Endothelial cell of umbilical vein (primary cell): ENCODE measurements at regions not wholly inside any gene's neighbourhood (a gene's known extent, or its start where the extent isn't known, plus 50 kb on each side); places are given as distances from the start of the nearest gene placed in this dataset.

Experiments used
- BruUV-seq: library from RNA; stranded (reverse); fragments of 400-500 nt; replicated peaks from 2 replicates; lab custom pipeline; 2021; lab: Mats Ljungman, UMichigan
- CTCF ChIA-PET: fragments of 300-600, 350-600 bp; sonication (Branson Sonifier 250); formaldehyde crosslinking; loops from one replicate; lab custom pipeline; 2021; ENCODE audit warnings: antibody characterized with exemption, inconsistent platforms; lab: Charles Lee
- POLR2A ChIA-PET: fragments of 300-600, 350-600 bp; sonication (Branson Sonifier 250); formaldehyde crosslinking; loops from one replicate; lab custom pipeline; 2021; ENCODE audit warnings: antibody characterized with exemption, inconsistent platforms; lab: Charles Lee
- DNase-seq: peaks from one replicate; pipeline ENCODE4 v3.0.0-alpha.2; 2011; ENCODE audit warnings: low read depth, low spot score
- FAIRE-seq: peaks from 2 replicates; lab custom pipeline; 2011; peaks lifted over from hg19 to GRCh38; lab: Jason Lieb, UNC
- H2AFZ ChIP-seq: 2 replicates; pipeline ENCODE4 v1.6.0; 2012; ENCODE audit warnings: low read depth, low read length, control low read depth, inconsistent platforms
- H3K27ac ChIP-seq: 2 replicates; pipeline ENCODE4 v1.5.1; 2011; ENCODE audit warnings: low read depth, mild to moderate bottlenecking, control low read depth, low read length, moderate library complexity; ENCODE audit not compliant: insufficient read depth
- H3K27me3 ChIP-seq, 2 experiments: 2 replicates each; pipeline versions ENCODE4 v1.6.0 to v1.6.1; 2011; ENCODE audit warnings: low read length in 2 of 2, mixed read lengths in 1 of 2; ENCODE audit not compliant: control insufficient read depth in 2 of 2, insufficient read depth in 2 of 2
- H3K36me3 ChIP-seq, 2 experiments: 2 replicates in 1 of 2; 3 replicates in 1 of 2; pipeline ENCODE4 v1.5.1; 2011; ENCODE audit warnings: low read length in 2 of 2, mild to moderate bottlenecking in 1 of 2, moderate library complexity in 1 of 2; ENCODE audit not compliant: control insufficient read depth in 2 of 2, insufficient read depth in 2 of 2; ENCODE audit errors: extremely low read depth in 1 of 2
- H3K4me1 ChIP-seq: 3 replicates; pipeline ENCODE4 v1.5.1; 2011; ENCODE audit warnings: mild to moderate bottlenecking, low read length; ENCODE audit not compliant: control insufficient read depth, insufficient read depth; ENCODE audit errors: extremely low read depth
- H3K4me2 ChIP-seq: 2 replicates; pipeline ENCODE4 v1.6.1; 2011; ENCODE audit warnings: low read length, control low read depth, mixed read lengths; ENCODE audit not compliant: insufficient read depth
- H3K4me3 ChIP-seq, 3 experiments: fragments of 200-600 bp in 1 of 3; sonication (generic), shearing (Covaris generic) in 1 of 3; replicated peaks in 1 of 3; 2 replicates each; pipeline ENCODE4 v1.5.1; 2011 to 2016; ENCODE audit warnings: control low read depth in 3 of 3, low read length in 3 of 3, mild to moderate bottlenecking in 2 of 3, inconsistent platforms in 1 of 3, low read depth in 1 of 3, moderate library complexity in 1 of 3; ENCODE audit not compliant: insufficient read depth in 1 of 3
- H3K79me2 ChIP-seq: 2 replicates; pipeline ENCODE4 v1.6.0; 2012; ENCODE audit warnings: low read length, inconsistent platforms; ENCODE audit not compliant: control insufficient read depth, insufficient read depth
- H3K9ac ChIP-seq: replicated peaks from 2 replicates; pipeline ENCODE3; 2011; ENCODE audit warnings: low read length, control low read depth; ENCODE audit not compliant: insufficient read depth; ENCODE audit errors: extremely low read depth
- H3K9me1 ChIP-seq: replicated peaks from 3 replicates; pipeline ENCODE4 v1.6.0; 2011; ENCODE audit warnings: mild to moderate bottlenecking, low read length; ENCODE audit not compliant: control insufficient read depth, insufficient read depth; ENCODE audit errors: extremely low read depth
- H3K9me3 ChIP-seq: replicated peaks from 2 replicates; pipeline ENCODE4 v1.5.1; 2012; ENCODE audit warnings: low read length, inconsistent platforms; ENCODE audit not compliant: control insufficient read depth, insufficient read depth
- H4K20me1 ChIP-seq: replicated peaks from 2 replicates; pipeline ENCODE3; 2011; ENCODE audit warnings: mild to moderate bottlenecking, low read length; ENCODE audit not compliant: control insufficient read depth, insufficient read depth; ENCODE audit errors: extremely low read depth
- EZH2 ChIP-seq: IDR thresholded peaks from 2 replicates; pipeline ENCODE4 v1.6.1; 2012; ENCODE audit warnings: borderline replicate concordance, low read depth, mild to moderate bottlenecking, moderate library complexity, low read length, inconsistent platforms; ENCODE audit not compliant: severe bottlenecking
- FOS ChIP-seq: IDR thresholded peaks from 2 replicates; pipeline ENCODE4 v1.6.1; 2011; ENCODE audit warnings: mild to moderate bottlenecking, low read length, moderate library complexity, borderline replicate concordance; ENCODE audit not compliant: insufficient read depth
- GATA2 ChIP-seq: IDR thresholded peaks from 2 replicates; pipeline ENCODE4 v1.7.0; 2011; ENCODE audit warnings: low read depth, mild to moderate bottlenecking, moderate library complexity, mixed read lengths, low read length; ENCODE audit not compliant: insufficient read length, insufficient read depth
- JUN ChIP-seq: IDR thresholded peaks from 2 replicates; pipeline ENCODE4 v1.6.1; 2011; ENCODE audit warnings: borderline replicate concordance, low read depth; ENCODE audit not compliant: insufficient read length, insufficient read depth
- MYC ChIP-seq: IDR thresholded peaks from one replicate; pipeline ENCODE4 v1.6.1; 2011; ENCODE audit warnings: mild to moderate bottlenecking, low read depth, low read length
- POLR2A ChIP-seq: IDR thresholded peaks from 2 replicates; pipeline ENCODE4 v1.6.1; 2012; ENCODE audit warnings: low read depth, mild to moderate bottlenecking, control low read depth, low read length
- POLR2AphosphoS5 ChIP-seq: IDR thresholded peaks from 2 replicates; pipeline ENCODE4 v1.6.1; 2012; ENCODE audit warnings: low read depth, mild to moderate bottlenecking, control low read depth, low read length, moderate library complexity; ENCODE audit not compliant: insufficient read depth
- dilution Hi-C: fragments of 300-500 bp; cut with MboI; formaldehyde crosslinking; loops from one replicate; pipeline ENCODE4 v1.15.0; 2019; ENCODE audit warnings: low sequenced_read_pairs; ENCODE audit not compliant: extremely low pct_ligation_motif_present
- intact Hi-C: fragments of 100-400 bp; cut with micrococcal nuclease; formaldehyde crosslinking; loops from one replicate; pipeline ENCODE4 v1.10.0; 2022
- TF ChIP-seq, protein P1 (sequence below), 2 donors: IDR thresholded peaks; 1 replicate in 1 of 2; 2 replicates in 1 of 2; pipeline ENCODE4 v1.5.1; 2011; ENCODE audit warnings: low read length in 2 of 2, mild to moderate bottlenecking in 2 of 2, moderate library complexity in 2 of 2, control low read depth in 1 of 2, inconsistent platforms in 1 of 2, low read depth in 1 of 2; ENCODE audit not compliant: insufficient read depth in 1 of 2; ENCODE audit errors: extremely low read depth in 1 of 2
- TF ChIP-seq, protein P2 (sequence below): IDR thresholded peaks from 2 replicates; pipeline ENCODE4 v1.6.1; 2011; ENCODE audit not compliant: insufficient read depth, insufficient read length

DNA sequence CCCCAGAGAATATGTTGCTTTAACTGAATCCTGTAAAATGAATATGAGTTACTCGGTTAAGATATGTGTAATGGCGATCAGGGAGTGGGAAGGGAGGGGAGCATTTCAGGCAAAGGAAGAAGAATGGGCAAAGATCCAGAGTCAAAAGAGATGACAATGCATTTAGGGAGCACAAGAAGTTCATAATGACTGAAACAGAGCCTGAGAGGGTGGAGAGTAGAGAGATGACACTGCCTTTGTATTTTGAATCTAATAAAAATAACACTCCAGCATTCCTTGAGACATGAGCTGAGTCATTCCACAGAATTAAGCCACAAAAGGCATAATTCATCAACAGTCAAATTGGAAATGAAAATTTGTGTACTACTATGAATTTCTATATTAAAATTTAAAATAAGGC is 105.3 kb upstream of the PEX5L start:
- dilution Hi-C loops: no loop called here
- H3K9ac ChIP-seq: no peak overlapping the region
- TF ChIP-seq POLR2AphosphoS5 (no peak), FOS (no peak), EZH2 (no peak), JUN (no peak), GATA2 (no peak), MYC (no peak), POLR2A (no peak)
- TF ChIP-seq, protein P1, sequence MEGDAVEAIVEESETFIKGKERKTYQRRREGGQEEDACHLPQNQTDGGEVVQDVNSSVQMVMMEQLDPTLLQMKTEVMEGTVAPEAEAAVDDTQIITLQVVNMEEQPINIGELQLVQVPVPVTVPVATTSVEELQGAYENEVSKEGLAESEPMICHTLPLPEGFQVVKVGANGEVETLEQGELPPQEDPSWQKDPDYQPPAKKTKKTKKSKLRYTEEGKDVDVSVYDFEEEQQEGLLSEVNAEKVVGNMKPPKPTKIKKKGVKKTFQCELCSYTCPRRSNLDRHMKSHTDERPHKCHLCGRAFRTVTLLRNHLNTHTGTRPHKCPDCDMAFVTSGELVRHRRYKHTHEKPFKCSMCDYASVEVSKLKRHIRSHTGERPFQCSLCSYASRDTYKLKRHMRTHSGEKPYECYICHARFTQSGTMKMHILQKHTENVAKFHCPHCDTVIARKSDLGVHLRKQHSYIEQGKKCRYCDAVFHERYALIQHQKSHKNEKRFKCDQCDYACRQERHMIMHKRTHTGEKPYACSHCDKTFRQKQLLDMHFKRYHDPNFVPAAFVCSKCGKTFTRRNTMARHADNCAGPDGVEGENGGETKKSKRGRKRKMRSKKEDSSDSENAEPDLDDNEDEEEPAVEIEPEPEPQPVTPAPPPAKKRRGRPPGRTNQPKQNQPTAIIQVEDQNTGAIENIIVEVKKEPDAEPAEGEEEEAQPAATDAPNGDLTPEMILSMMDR (IDR thresholded peaks at IDR 0.05; ENCODE audit: extremely low read depth in 1 of 2, insufficient read depth in 1 of 2, low read depth in 1 of 2, low read length in 2 of 2): no peak
- TF ChIP-seq, protein P2, sequence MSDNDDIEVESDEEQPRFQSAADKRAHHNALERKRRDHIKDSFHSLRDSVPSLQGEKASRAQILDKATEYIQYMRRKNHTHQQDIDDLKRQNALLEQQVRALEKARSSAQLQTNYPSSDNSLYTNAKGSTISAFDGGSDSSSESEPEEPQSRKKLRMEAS: no peak
- FAIRE-seq (no peak), DNase-seq (no peak)
- no peak overlapping the region for H3K27ac ChIP-seq
- no peaks in the 10 kb centered on the region for H3K9me3 ChIP-seq
- no peaks in the 10 kb centered on the region for H3K36me3 ChIP-seq
- H3K27me3 ChIP-seq: no peaks in the 10 kb centered on the region
- no peak overlapping the region for H3K4me2 ChIP-seq
- intact Hi-C loops: no loop called here
- H2AFZ ChIP-seq: no peak overlapping the region
- H4K20me1 ChIP-seq: no peaks in the 10 kb centered on the region
- no peaks in the 10 kb centered on the region for H3K9me1 ChIP-seq
- H3K4me3 ChIP-seq: no peak overlapping the region
- H3K4me1 ChIP-seq: no peaks in the 10 kb centered on the region
- BruUV-seq: no TSS peak
- CTCF ChIA-PET: no interaction called here
- no peaks in the 10 kb centered on the region for H3K79me2 ChIP-seq
- POLR2A ChIA-PET: no interaction called here
